DOHH2 (cell line): ENCODE measurements at regions not wholly inside any gene's neighbourhood (a gene's known extent, or its start where the extent isn't known, plus 50 kb on each side); places are given as distances from the start of the nearest gene placed in this dataset.

Experiments
- CTCF ChIP-seq: fragments of 200-600 bp; sonication (generic); IDR thresholded peaks from one replicate; pipeline ENCODE4 v1.5.1; 2014; ENCODE audit warnings: antibody characterized with exemption, mild to moderate bottlenecking, low read depth, low read length; ENCODE audit not compliant: poor library complexity, severe bottlenecking
- EZH2phosphoT487 ChIP-seq: fragments of 200-600 bp; sonication (generic); IDR thresholded peaks from 2 replicates; pipeline ENCODE4 v1.6.1; 2017; ENCODE audit warnings: borderline replicate concordance, mild to moderate bottlenecking, antibody characterized with exemption, low read length, moderate library complexity, mixed read lengths

GRCh38 chr3:135337192-135337591 is 542.1 kb downstream of the EPHB1 start:
- TF ChIP-seq CTCF (no peak), EZH2phosphoT487 (no peak)
